WERI-Rb-1 (cell line): ENCODE measurements at regions not wholly inside any gene's neighbourhood (a gene's known extent, or its start where the extent isn't known, plus 50 kb on each side); places are given as distances from the start of the nearest gene placed in this dataset.

Source experiments
- DNase-seq: peaks from one replicate; pipeline ENCODE4 v3.0.0-alpha.2; 2020
- H3K27ac ChIP-seq: fragments of 250-450 bp; sonication (Bioruptor Pico); 2 replicates; pipeline ENCODE4 v1.5.1; 2020; ENCODE audit warnings: mild to moderate bottlenecking, moderate library complexity
- H3K27me3 ChIP-seq: fragments of 250-450 bp; sonication (Bioruptor Pico); 2 replicates; pipeline ENCODE4 v1.5.1; 2021; ENCODE audit warnings: mild to moderate bottlenecking, low read depth, moderate library complexity; ENCODE audit not compliant: insufficient read depth, severe bottlenecking
- H3K36me3 ChIP-seq: fragments of 250-450 bp; sonication (Bioruptor Pico); 2 replicates; pipeline ENCODE4 v1.5.1; 2020; ENCODE audit warnings: mild to moderate bottlenecking, moderate library complexity
- H3K4me3 ChIP-seq: 2 replicates; pipeline ENCODE4 v1.5.1; 2011; ENCODE audit warnings: low read depth, mild to moderate bottlenecking, control low read depth, low read length
- H3K9me3 ChIP-seq: fragments of 250-450 bp; sonication (Bioruptor Pico); 2 replicates; pipeline ENCODE4 v1.5.1; 2021; ENCODE audit warnings: mild to moderate bottlenecking, moderate library complexity; ENCODE audit not compliant: severe bottlenecking
- CTCF ChIP-seq: IDR thresholded peaks from 2 replicates; pipeline ENCODE4 v1.5.1; 2011; ENCODE audit warnings: low read depth, mild to moderate bottlenecking, control low read depth, inconsistent platforms, low read length

- H3K4me3 ChIP-seq: no peak overlapping the region
- no peak for TF ChIP-seq CTCF
- no peak for DNase-seq
- no peaks in the 10 kb centered on the region for H3K9me3 ChIP-seq
- no peaks in the 10 kb centered on the region for H3K36me3 ChIP-seq
- H3K27ac ChIP-seq: no peak overlapping the region
- no peaks in the 10 kb centered on the region for H3K27me3 ChIP-seq
Observed at GRCh38 chr7:124432009-124432578, 333.5 kb downstream of the GPR37 start.

DNA sequence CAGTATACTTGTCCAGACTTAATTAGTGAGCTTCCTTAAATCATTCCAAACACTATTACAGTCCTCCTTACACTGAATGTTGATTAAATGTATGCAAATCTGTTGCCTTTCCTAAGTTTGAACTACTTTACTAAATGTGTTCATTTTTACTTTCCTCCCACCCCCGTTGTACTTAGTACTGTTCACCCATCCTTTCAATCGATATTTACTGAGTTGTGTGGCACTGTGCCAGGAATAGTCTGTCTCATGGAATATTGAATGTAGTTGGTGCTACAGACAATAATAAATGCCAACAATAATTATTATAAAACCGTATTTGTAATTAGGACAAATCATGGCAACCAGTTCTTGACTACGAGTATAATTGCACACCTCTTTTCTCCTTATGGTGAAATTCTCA, 335.7 kb downstream of the GPR37 start:
- no peaks in the 10 kb centered on the region for H3K27me3 ChIP-seq
- TF ChIP-seq CTCF: no peak
- H3K36me3 ChIP-seq: no peaks in the 10 kb centered on the region
- H3K27ac ChIP-seq: no peak overlapping the region
- H3K9me3 ChIP-seq: no peaks in the 10 kb centered on the region
- no peak overlapping the region for H3K4me3 ChIP-seq
- DNase-seq: no peak

DNA sequence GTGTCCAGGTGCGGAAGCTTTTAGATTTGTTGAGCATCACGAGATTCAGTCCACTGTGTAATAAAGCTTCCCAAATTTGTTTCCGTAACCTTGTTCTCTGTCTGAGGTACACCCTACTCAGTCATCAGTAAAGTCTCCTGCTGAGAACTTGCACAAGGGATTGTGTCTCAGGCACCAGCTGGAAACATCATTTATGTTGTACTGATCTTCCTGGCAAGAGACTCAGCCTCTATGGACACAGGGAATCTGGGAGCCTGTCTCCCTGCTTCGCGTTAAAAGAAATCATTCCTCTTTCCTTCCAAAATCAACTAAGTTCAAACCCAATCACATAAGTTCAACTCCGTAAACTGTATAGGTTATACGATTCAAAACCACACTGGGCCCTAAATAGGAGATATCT, 336.8 kb downstream of the GPR37 start:
- Histone ChIP-seq H3K9me3 (no peaks in the 10 kb centered on the region), H3K27me3 (no peaks in the 10 kb centered on the region), H3K36me3 (no peaks in the 10 kb centered on the region), H3K4me3 (no peak overlapping the region), H3K27ac (no peak overlapping the region)
- DNase-seq: no peak
- no peak for TF ChIP-seq CTCF

DNA sequence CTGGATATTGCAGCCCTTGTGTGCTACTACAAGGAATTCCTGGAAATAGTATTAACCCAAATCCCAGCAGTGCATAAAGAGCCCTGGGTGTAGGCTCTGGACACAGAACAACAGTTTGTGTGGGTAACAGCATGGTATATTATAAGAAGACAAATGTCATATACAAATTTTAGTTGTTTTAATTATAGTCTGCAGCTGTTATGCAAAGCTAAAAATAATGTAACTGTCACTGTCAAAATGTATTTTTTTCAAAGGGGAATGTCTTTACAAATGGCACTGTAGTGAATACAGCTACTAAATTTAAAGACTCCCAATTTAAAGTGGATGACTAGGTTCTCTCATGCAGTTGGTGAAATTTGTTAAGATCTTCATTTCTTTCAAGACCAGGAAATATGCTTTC, 339.0 kb downstream of the GPR37 start:
- TF ChIP-seq CTCF: no peak
- H3K4me3 ChIP-seq: no peak overlapping the region
- no peak overlapping the region for H3K27ac ChIP-seq
- no peaks in the 10 kb centered on the region for H3K27me3 ChIP-seq
- no peak for DNase-seq
- H3K36me3 ChIP-seq: no peaks in the 10 kb centered on the region
- H3K9me3 ChIP-seq: no peaks in the 10 kb centered on the region

DNA sequence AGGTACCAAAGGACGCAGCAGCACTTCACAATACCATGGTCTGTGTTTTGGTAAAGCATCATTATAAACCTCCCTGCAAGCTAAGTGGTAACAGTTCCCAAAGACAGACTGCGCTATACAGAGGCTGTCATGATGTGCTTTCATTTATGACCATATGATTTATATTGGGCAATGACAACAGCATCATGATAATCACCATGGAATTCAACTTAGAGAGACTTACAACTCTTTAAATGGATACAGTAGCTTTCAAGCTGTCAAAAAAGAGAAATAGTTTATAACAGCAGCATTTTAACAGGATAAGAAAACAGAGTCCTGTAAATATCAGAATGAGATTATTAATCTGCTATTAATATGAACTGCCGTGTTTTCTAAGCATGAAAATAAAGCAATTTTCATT, 341.7 kb downstream of the GPR37 start:
- Histone ChIP-seq H3K9me3 (no peaks in the 10 kb centered on the region), H3K4me3 (no peak overlapping the region), H3K27me3 (no peaks in the 10 kb centered on the region), H3K36me3 (no peaks in the 10 kb centered on the region), H3K27ac (no peak overlapping the region)
- TF ChIP-seq CTCF: no peak
- no peak for DNase-seq

- Histone ChIP-seq H3K4me3 (no peak overlapping the region), H3K27ac (no peak overlapping the region), H3K9me3 (no peaks in the 10 kb centered on the region), H3K27me3 (no peaks in the 10 kb centered on the region), H3K36me3 (no peaks in the 10 kb centered on the region)
- TF ChIP-seq CTCF: no peak
- no peak for DNase-seq
Observed at GRCh38 chr7:124422081-124422480, 343.5 kb downstream of the GPR37 start.
